SH-SY5Y (cell line): ENCODE measurements at regions not wholly inside any gene's neighbourhood (a gene's known extent, or its start where the extent isn't known, plus 50 kb on each side); places are given as distances from the start of the nearest gene placed in this dataset.

Experiments
- GATA2 ChIP-seq: IDR thresholded peaks from 2 replicates; pipeline ENCODE4 v1.6.1; 2011; ENCODE audit warnings: mild to moderate bottlenecking, low read depth, low read length
- GATA3 ChIP-seq: IDR thresholded peaks from 2 replicates; pipeline ENCODE4 v1.6.1; 2011; ENCODE audit warnings: low read depth, mild to moderate bottlenecking, low read length, moderate library complexity

DNA sequence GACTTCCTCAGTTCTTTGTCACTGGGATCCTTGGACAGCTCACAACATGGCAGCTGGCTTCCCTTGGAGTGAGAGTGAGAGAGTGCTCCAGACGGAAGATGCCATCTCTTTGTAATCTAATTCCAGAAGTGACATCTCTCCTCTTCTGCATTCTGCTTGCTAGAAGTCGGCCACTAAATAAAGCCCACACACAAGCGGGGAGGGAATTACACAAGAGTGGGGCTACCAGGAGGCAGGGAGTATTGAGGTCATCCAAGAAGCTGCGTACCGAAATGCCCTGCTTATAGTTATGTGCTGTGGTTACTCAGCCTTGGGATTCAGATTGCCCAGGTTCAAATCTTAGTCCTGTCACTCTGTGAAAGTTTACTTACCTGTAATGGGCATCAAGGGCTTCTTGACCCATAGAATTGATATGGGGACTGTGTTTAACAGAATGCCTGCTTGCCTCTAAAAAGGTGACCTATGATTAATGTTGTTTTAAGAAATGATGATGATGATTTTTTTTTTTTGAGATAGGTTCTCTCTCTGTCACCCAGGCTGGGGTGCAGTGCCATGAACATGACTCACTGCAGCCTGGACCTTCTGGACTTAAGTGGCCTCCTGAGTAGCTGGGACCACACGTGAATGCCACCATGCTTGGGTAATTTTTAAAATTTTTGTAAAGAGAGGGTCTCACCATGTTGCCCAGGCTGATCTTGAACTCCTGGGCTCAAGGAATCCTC is 120.9 kb upstream of the HS3ST2 start:
- no peak for TF ChIP-seq GATA3
- no peak for TF ChIP-seq GATA2
